GM23338 (cell line): ENCODE measurements at regions not wholly inside any gene's neighbourhood (a gene's known extent, or its start where the extent isn't known, plus 50 kb on each side); places are given as distances from the start of the nearest gene placed in this dataset.

Source experiments
- ATAC-seq: fragments of 200-7000 bp; cut with Tn5 transposase; 3 replicates; pipeline ENCODE4 v1.9.1; 2020
- DNase-seq: peaks from one replicate; pipeline ENCODE4 v3.0.0-alpha.2; 2015; ENCODE audit warnings: low spot score
- H2AFZ ChIP-seq: fragments of 200-600 bp; sonication (generic); 2 replicates; pipeline ENCODE4 v1.8.0; 2016; ENCODE audit warnings: antibody characterized with exemption, mild to moderate bottlenecking, moderate library complexity
- H3F3A ChIP-seq: fragments of 200-600 bp; sonication (generic); replicated peaks from 2 replicates; pipeline ENCODE4 v1.8.0; 2017; ENCODE audit warnings: antibody characterized with exemption, mixed run types, low read depth
- H3K27ac ChIP-seq: fragments of 200-600 bp; sonication (generic); 2 replicates; pipeline ENCODE4 v1.6.1; 2016; ENCODE audit warnings: low read depth
- H3K27me3 ChIP-seq: fragments of 200-600 bp; sonication (generic); 2 replicates; pipeline ENCODE4 v1.8.0; 2016; ENCODE audit warnings: mild to moderate bottlenecking, mixed run types, moderate library complexity; ENCODE audit not compliant: insufficient read depth
- H3K36me3 ChIP-seq: fragments of 200-600 bp; sonication (generic); 2 replicates; pipeline ENCODE4 v1.8.0; 2016; ENCODE audit warnings: mild to moderate bottlenecking; ENCODE audit not compliant: insufficient read depth
- H3K4me1 ChIP-seq: fragments of 200-600 bp; sonication (generic); 2 replicates; pipeline ENCODE4 v1.8.0; 2016; ENCODE audit warnings: mild to moderate bottlenecking, moderate library complexity; ENCODE audit not compliant: insufficient read depth
- H3K4me2 ChIP-seq: fragments of 200-600 bp; sonication (generic); 2 replicates; pipeline ENCODE4 v1.7.1; 2017; ENCODE audit warnings: mixed run types
- H3K4me3 ChIP-seq: fragments of 200-600 bp; sonication (generic); 2 replicates; pipeline ENCODE4 v1.6.1; 2016; ENCODE audit warnings: mixed run types
- H3K79me2 ChIP-seq: fragments of 200-600 bp; sonication (generic); replicated peaks from 2 replicates; pipeline ENCODE4 v1.8.0; 2017; ENCODE audit warnings: mild to moderate bottlenecking; ENCODE audit not compliant: insufficient read depth
- H3K9me2 ChIP-seq: fragments of 200-600 bp; sonication (generic); 2 replicates; pipeline ENCODE4 v1.8.0; 2017; ENCODE audit not compliant: insufficient read depth
- H4K20me1 ChIP-seq: fragments of 200-600 bp; sonication (generic); replicated peaks from 2 replicates; pipeline ENCODE4 v1.8.0; 2017; ENCODE audit warnings: mild to moderate bottlenecking; ENCODE audit not compliant: insufficient read depth
- H3K27ac Mint-ChIP-seq: 2 replicates; pipeline ENCODE4 v1.8.0; 2020; ENCODE audit warnings: inconsistent platforms, mild to moderate bottlenecking, moderate library complexity, mixed read lengths
- H3K27me3 Mint-ChIP-seq: 3 replicates; pipeline ENCODE4 v1.8.0; 2022; ENCODE audit warnings: low read depth, mild to moderate bottlenecking, moderate library complexity, mixed read lengths, inconsistent platforms; ENCODE audit not compliant: insufficient read depth, poor library complexity
- H3K36me3 Mint-ChIP-seq: 3 replicates; pipeline ENCODE4 v1.8.0; 2021; ENCODE audit warnings: low read depth, mild to moderate bottlenecking, inconsistent platforms, moderate library complexity, mixed read lengths
- H3K4me1 Mint-ChIP-seq: 3 replicates; pipeline ENCODE4 v1.8.0; 2020; ENCODE audit warnings: mild to moderate bottlenecking, inconsistent platforms, mixed read lengths
- H3K4me3 Mint-ChIP-seq: 3 replicates; pipeline ENCODE4 v1.8.0; 2021; ENCODE audit warnings: moderate library complexity, mild to moderate bottlenecking, inconsistent platforms, mixed read lengths
- H3K9me3 Mint-ChIP-seq: 3 replicates; pipeline ENCODE4 v1.8.0; 2020; ENCODE audit warnings: moderate library complexity, mild to moderate bottlenecking, inconsistent platforms, mixed read lengths
- CREB1 ChIP-seq: fragments of 250-450 bp; sonication (Bioruptor Pico); IDR thresholded peaks from 2 replicates; pipeline ENCODE4 v1.5.0; 2020; ENCODE audit warnings: low read depth, mild to moderate bottlenecking, moderate library complexity
- EZH2 ChIP-seq: fragments of 200-600 bp; sonication (generic); IDR thresholded peaks from one replicate; pipeline ENCODE4 v1.8.0; 2017; ENCODE audit warnings: antibody characterized with exemption, mild to moderate bottlenecking, low read depth; ENCODE audit not compliant: unreplicated experiment
- EZH2phosphoT487 ChIP-seq: fragments of 200-600 bp; sonication (generic); IDR thresholded peaks from one replicate; pipeline ENCODE4 v1.8.1; 2018; ENCODE audit warnings: antibody characterized with exemption; ENCODE audit not compliant: unreplicated experiment
- JUNB ChIP-seq: IDR thresholded peaks from one replicate; pipeline ENCODE4 v1.6.1; 2016; ENCODE audit warnings: antibody characterized with exemption; ENCODE audit not compliant: unreplicated experiment
- NANOG ChIP-seq: IDR thresholded peaks from 2 replicates; pipeline ENCODE4 v1.6.1; 2016; ENCODE audit warnings: antibody characterized with exemption, borderline replicate concordance
- POLR2AphosphoS5 ChIP-seq: IDR thresholded peaks from 2 replicates; pipeline ENCODE4 v1.6.1; 2016; ENCODE audit warnings: antibody characterized with exemption, low read depth
- STAT1 ChIP-seq: IDR thresholded peaks from one replicate; pipeline ENCODE4 v1.6.1; 2016; ENCODE audit warnings: antibody characterized with exemption; ENCODE audit not compliant: unreplicated experiment
- ZNF114 ChIP-seq: fragments of 250-450 bp; sonication (Bioruptor Pico); IDR thresholded peaks from 2 replicates; pipeline ENCODE4 v1.5.0; 2020; ENCODE audit warnings: mild to moderate bottlenecking, moderate library complexity
- ZNF331 ChIP-seq: fragments of 250-450 bp; sonication (Bioruptor Pico); IDR thresholded peaks from 2 replicates; pipeline ENCODE4 v1.5.0; 2020; ENCODE audit warnings: low read depth, mild to moderate bottlenecking, moderate library complexity
- TF ChIP-seq, protein P1 (sequence below): IDR thresholded peaks from one replicate; pipeline ENCODE4 v1.6.1; 2018; ENCODE audit warnings: antibody characterized with exemption; ENCODE audit not compliant: unreplicated experiment
- TF ChIP-seq, protein P2 (sequence below): IDR thresholded peaks from 2 replicates; pipeline ENCODE4 v1.6.1; 2016; ENCODE audit warnings: antibody characterized with exemption
- TF ChIP-seq, protein P3 (sequence below), 2 experiments: fragments of 200-600 bp in 1 of 2; sonication (generic) in 1 of 2; conservative IDR thresholded peaks; 2 replicates each; pipeline versions ENCODE4 v1.5.1 to v1.6.1; 2016 to 2017; ENCODE audit warnings: antibody characterized with exemption in 2 of 2, low read depth in 2 of 2, mild to moderate bottlenecking in 2 of 2, moderate library complexity in 1 of 2

DNA sequence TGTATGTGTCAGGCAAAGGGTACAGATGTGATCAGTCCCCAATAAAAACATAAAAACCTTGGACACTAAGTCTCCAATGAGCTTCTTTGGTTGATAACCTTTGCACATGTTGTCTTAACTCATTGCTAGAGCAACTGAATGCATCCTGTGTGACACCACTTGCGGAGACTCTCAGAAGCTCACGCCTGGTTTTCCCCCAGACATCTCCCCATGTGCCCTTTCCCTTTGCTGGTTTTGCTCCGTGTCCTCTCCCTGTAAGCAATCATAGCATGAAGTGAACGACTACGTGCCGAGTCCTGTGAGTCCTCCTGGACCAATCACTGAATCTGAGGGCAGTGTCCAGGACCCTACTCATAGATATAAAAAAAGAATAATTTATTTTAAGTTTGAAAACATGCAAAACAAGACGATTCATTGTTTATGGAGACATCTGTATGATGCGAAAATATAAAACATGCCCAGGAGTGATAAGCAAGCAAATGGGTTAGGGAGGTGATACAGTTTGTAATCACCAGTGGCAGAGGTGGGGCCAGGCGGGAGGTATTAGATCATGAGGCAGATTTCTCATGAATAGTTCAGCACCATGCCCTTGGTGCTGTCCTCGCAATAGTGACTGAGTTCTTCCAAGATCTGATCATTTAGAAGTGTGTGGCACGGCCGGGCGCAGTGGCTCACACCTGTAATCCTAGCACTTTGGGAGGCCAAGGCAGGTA, 115.5 kb downstream of the MED10 start:
- no peaks in the 10 kb centered on the region for H3K79me2 ChIP-seq
- no peak for DNase-seq
- H3K27me3 ChIP-seq, result no peaks in the 10 kb centered on the region
- H3K36me3 Mint-ChIP-seq, result no peaks in the 10 kb centered on the region
- TF ChIP-seq ZNF114 (CRISPR knock-in tag), result no peak
- no peak for TF ChIP-seq STAT1
- TF ChIP-seq, protein P1, sequence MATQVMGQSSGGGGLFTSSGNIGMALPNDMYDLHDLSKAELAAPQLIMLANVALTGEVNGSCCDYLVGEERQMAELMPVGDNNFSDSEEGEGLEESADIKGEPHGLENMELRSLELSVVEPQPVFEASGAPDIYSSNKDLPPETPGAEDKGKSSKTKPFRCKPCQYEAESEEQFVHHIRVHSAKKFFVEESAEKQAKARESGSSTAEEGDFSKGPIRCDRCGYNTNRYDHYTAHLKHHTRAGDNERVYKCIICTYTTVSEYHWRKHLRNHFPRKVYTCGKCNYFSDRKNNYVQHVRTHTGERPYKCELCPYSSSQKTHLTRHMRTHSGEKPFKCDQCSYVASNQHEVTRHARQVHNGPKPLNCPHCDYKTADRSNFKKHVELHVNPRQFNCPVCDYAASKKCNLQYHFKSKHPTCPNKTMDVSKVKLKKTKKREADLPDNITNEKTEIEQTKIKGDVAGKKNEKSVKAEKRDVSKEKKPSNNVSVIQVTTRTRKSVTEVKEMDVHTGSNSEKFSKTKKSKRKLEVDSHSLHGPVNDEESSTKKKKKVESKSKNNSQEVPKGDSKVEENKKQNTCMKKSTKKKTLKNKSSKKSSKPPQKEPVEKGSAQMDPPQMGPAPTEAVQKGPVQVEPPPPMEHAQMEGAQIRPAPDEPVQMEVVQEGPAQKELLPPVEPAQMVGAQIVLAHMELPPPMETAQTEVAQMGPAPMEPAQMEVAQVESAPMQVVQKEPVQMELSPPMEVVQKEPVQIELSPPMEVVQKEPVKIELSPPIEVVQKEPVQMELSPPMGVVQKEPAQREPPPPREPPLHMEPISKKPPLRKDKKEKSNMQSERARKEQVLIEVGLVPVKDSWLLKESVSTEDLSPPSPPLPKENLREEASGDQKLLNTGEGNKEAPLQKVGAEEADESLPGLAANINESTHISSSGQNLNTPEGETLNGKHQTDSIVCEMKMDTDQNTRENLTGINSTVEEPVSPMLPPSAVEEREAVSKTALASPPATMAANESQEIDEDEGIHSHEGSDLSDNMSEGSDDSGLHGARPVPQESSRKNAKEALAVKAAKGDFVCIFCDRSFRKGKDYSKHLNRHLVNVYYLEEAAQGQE, result no peak
- TF ChIP-seq NANOG, result no peak
- TF ChIP-seq EZH2phosphoT487, result no peak
- TF ChIP-seq ZNF331 (CRISPR knock-in tag), result no peak
- no peak overlapping the region for H3K4me3 Mint-ChIP-seq
- H3K36me3 ChIP-seq, result no peaks in the 10 kb centered on the region
- H3K4me1 Mint-ChIP-seq, result no peaks in the 10 kb centered on the region; the same call in 1 of the 3 replicates
- H3K27ac ChIP-seq, result no peak overlapping the region
- H2AFZ ChIP-seq, result no peak overlapping the region
- H3K4me2 ChIP-seq, result no peak overlapping the region
- H4K20me1 ChIP-seq, result no peaks in the 10 kb centered on the region
- H3K4me1 ChIP-seq, result no peaks in the 10 kb centered on the region
- H3K9me2 ChIP-seq, result peaks cover 6% of the 10 kb centered on the region; the same call in 1 of the 2 replicates
- H3K9me3 Mint-ChIP-seq, result peaks cover 5% of the 10 kb centered on the region
- H3K27me3 Mint-ChIP-seq, result peaks cover 2% of the 10 kb centered on the region
- H3K4me3 ChIP-seq, result no peak overlapping the region
- H3F3A ChIP-seq, result no peaks in the 10 kb centered on the region
- ATAC-seq, result no peak
- no peak overlapping the region for H3K27ac Mint-ChIP-seq

DNA sequence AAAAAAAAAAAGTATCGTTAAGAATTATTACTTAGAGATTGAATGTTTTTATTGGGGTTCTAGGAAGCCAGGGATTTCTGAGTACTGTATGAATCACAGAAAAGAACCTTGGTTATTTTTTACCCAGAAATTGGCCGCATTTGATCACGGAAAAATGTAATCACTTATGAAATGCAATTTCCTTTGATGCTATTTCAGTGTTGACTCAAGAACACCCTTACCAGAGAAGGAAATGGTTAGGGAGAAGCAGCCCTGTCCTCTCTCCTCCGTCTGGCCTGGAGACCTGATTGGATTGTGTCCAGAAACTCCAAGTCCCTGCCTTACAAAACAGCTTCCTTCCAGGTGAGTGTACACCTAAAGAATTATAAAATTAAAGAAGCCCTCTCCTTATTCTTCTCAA, 116.7 kb downstream of the MED10 start:
- no peaks in the 10 kb centered on the region for H3K4me1 ChIP-seq
- H3K27me3 ChIP-seq, result no peaks in the 10 kb centered on the region
- H2AFZ ChIP-seq, result no peak overlapping the region
- no peaks in the 10 kb centered on the region for H4K20me1 ChIP-seq
- no peaks in the 10 kb centered on the region for H3F3A ChIP-seq
- Mint-ChIP-seq H3K9me3 (peaks cover 8% of the 10 kb centered on the region), H3K27ac (no peak overlapping the region), H3K4me1 (no peaks in the 10 kb centered on the region; the same call in 1 of the 3 replicates), H3K4me3 (no peak overlapping the region), H3K27me3 (peaks cover 2% of the 10 kb centered on the region), H3K36me3 (no peaks in the 10 kb centered on the region)
- H3K9me2 ChIP-seq, result peaks cover 6% of the 10 kb centered on the region; the same call in 1 of the 2 replicates
- no peak overlapping the region for H3K27ac ChIP-seq
- no peaks in the 10 kb centered on the region for H3K79me2 ChIP-seq
- H3K4me3 ChIP-seq, result no peak overlapping the region
- no peak for ATAC-seq
- no peak for DNase-seq
- no peaks in the 10 kb centered on the region for H3K36me3 ChIP-seq
- H3K4me2 ChIP-seq, result no peak overlapping the region
- TF ChIP-seq POLR2AphosphoS5 (no peak), CREB1 (CRISPR knock-in tag) (no peak), ZNF331 (CRISPR knock-in tag) (no peak), ZNF114 (CRISPR knock-in tag) (no peak), STAT1 (no peak), JUNB (no peak), NANOG (no peak), EZH2phosphoT487 (no peak), EZH2 (no peak)
- TF ChIP-seq, protein P2, sequence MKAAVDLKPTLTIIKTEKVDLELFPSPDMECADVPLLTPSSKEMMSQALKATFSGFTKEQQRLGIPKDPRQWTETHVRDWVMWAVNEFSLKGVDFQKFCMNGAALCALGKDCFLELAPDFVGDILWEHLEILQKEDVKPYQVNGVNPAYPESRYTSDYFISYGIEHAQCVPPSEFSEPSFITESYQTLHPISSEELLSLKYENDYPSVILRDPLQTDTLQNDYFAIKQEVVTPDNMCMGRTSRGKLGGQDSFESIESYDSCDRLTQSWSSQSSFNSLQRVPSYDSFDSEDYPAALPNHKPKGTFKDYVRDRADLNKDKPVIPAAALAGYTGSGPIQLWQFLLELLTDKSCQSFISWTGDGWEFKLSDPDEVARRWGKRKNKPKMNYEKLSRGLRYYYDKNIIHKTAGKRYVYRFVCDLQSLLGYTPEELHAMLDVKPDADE, result no peak
- TF ChIP-seq, protein P3, sequence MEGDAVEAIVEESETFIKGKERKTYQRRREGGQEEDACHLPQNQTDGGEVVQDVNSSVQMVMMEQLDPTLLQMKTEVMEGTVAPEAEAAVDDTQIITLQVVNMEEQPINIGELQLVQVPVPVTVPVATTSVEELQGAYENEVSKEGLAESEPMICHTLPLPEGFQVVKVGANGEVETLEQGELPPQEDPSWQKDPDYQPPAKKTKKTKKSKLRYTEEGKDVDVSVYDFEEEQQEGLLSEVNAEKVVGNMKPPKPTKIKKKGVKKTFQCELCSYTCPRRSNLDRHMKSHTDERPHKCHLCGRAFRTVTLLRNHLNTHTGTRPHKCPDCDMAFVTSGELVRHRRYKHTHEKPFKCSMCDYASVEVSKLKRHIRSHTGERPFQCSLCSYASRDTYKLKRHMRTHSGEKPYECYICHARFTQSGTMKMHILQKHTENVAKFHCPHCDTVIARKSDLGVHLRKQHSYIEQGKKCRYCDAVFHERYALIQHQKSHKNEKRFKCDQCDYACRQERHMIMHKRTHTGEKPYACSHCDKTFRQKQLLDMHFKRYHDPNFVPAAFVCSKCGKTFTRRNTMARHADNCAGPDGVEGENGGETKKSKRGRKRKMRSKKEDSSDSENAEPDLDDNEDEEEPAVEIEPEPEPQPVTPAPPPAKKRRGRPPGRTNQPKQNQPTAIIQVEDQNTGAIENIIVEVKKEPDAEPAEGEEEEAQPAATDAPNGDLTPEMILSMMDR (conservative IDR thresholded peaks at IDR 0.05; ENCODE audit: low read depth in 2 of 2), result no peak
- TF ChIP-seq, protein P1, result no peak
